NCI-H1417 (cell line): ENCODE measurements at regions not wholly inside any gene's neighbourhood (a gene's known extent, or its start where the extent isn't known, plus 50 kb on each side); places are given as distances from the start of the nearest gene placed in this dataset.
"Not testable (repeated sequence)": the region's sequence is repeated elsewhere in the genome, so short reads cannot be mapped to it uniquely, and the experiment has no call there.

Source experiments
- DNase-seq, 3 experiments: peaks; one replicate each; lab custom pipeline; 2025; lab: John Stamatoyannopoulos, UW

DNA sequence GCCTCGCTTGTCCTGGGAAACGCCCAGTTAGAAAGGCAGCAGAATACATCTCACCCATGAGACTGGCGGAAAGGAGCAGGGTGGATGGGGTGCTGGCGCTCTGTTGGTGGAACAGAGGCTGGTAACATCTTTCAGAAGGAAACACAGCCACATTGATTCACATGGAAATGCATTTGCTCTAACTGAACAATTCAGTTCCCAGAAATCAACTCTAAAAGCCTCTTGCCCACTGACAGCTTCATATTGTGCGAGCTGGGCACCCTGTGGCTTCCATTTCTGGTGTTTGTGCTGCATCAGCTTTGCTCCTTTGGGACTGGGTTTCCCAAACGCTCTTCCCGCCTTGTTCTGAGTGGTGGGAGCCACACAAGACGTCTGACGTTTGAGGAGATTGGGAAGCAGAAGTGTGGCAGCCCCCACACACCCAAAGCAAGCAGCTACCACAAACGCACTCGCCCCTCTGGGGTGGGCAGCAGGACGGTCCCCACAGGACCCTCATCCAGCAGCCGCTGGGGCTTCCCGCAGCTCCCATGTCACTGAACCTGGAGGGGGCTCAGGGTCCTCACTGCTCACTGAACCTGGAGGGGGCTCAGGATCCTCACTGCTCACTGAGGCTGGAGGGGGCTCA is 229.5 kb downstream of the ERMARD start:
- DNase-seq: no peak

DNA sequence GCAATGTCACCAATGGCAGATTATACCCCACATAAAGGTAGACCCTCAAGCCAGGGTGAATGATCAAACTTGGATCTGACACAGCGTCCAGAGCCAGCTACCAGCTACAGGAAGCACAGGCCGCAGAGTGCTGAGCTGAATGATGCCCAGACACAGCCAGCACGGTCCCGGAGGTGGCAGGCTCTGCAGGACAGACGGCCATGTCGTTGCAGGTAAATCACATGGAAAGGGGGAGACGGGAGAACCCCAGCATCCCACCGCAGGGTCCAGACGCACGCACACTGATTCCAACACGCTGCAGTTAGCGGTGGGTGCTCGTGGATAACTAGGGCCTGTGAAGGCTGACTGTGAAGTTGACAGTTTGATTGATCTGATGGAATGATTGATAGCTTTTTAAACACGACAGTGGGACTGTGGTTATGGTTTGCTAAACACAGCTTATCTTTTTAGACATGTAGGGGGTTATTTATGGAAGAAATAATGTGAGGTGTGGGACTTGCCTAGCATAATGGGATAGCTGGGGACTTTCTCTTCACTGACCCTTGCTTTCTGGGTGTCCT is 228.5 kb downstream of the ERMARD start:
- DNase-seq: peak in 2 of 3 experiments; percentile 26 to 62

- DNase-seq: no peak
Measured at GRCh38 chr6:169978615-169979161, 227.3 kb downstream of the ERMARD start.

- no peak for DNase-seq
Measured at GRCh38 chr6:169977434-169978265, 226.2 kb downstream of the ERMARD start.

- DNase-seq: no peak
Measured at GRCh38 chr6:169976301-169977081, 225.1 kb downstream of the ERMARD start.

GRCh38 chr6:169975701-169976100 is 224.3 kb downstream of the ERMARD start:
- DNase-seq: no peak

DNA sequence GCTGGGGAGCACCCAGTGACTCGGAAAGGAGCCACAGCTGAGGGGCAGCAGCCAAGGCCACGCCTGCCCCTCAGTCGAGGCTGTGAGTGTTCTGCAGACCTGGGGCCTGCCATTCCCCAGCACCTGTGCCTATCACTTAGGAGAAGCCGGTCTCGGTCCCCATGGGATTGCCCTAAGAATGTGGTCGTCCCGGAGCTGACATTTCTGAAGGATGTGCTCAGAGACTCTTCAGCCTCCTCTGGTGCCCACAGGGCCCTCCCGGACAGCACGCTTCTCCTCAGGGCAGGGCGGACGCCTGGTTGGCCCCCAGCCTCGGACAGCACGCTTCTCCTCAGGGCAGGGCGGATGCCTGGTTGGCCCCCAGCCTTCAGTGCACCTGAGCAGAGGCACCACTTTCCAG is 223.9 kb downstream of the ERMARD start:
- no peak for DNase-seq

- DNase-seq: no peak
Measured at GRCh38 chr6:169974663-169975062, 223.2 kb downstream of the ERMARD start.

DNA sequence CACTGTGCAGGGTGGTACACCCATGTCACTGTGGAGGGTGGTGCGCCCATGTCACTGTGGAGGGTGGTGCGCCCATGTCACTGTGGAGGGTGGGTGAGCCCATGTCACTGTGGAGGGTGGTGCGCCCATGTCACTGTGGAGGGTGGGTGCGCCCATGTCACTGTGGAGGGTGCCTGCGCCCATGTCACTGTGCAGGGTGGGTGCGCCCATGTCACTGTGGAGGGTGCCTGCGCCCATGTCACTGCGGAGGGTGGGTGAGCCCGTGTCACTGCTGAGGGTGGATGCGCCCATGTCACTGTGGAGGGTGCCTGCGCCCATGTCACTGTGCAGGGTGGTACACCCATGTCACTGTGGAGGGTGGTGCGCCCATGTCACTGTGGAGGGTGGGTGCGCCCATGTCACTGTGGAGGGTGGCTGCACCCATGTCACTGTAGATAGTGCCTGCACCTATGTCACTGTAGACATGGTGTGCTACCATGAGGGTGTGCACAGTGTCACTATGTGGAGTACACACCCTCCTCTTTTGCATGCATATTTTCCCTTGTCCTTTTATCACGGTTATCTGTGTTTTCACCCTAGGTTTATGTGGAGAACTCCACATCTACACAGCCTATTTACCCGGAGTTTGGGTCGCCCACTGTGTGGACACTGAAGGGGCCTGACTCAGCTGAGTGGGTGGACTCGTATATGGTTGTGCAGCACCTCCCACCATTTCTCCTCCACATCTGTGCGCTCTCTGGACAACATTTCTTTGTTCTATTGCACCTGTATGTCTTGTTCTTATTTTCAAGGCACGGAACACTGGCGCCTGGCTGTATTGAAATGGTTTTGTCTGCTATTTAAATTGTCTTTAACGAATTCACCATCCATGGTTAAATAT is 222.4 kb downstream of the ERMARD start:
- DNase-seq: not testable (repeated sequence)

- DNase-seq: no peak
Measured at GRCh38 chr6:169972736-169973135, 221.3 kb downstream of the ERMARD start.

- no peak for DNase-seq
Measured at GRCh38 chr6:169972101-169972651, 220.8 kb downstream of the ERMARD start.

GRCh38 chr6:169971081-169971861 is 219.8 kb downstream of the ERMARD start:
- DNase-seq: no peak

DNA sequence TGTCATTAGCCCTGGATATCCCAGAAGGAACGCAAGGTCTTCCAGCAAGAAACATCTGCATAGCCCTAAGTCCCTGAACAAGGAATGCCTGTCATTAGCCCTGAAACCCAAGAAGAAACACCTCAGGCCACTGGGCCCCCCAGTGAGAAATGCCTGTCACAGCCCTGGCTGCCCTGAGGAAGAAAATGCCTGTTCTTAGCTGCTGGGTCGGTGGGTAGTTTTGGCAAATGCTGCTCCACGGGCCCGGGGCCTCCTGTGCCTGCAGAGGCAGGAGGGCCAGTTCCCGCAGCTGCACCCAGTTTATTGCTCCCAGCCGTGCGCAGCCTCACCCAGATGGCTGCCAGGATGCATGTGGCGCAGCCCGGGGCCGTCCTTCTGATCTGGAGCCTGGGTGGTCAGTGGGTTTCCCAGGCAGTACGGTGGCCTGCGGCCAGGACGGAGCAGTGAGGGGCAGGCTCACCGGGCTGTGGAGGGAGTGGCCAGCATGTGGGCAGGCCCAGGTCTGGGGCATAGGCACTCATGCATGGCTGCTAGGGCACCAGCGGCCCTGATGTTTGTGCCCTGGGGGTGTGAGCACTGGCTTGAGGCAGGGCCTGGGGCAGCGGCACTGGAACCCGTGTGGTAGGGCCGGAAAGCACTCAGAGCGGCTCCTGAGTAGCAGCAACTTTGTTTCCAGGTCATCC is 219.0 kb downstream of the ERMARD start:
- no peak for DNase-seq

- no peak for DNase-seq
Measured at GRCh38 chr6:169969372-169970099, 218.1 kb downstream of the ERMARD start.

- DNase-seq: no peak
Measured at GRCh38 chr6:169968541-169969270, 217.3 kb downstream of the ERMARD start.

- no peak for DNase-seq
Measured at GRCh38 chr6:169967687-169968086, 216.3 kb downstream of the ERMARD start.

DNA sequence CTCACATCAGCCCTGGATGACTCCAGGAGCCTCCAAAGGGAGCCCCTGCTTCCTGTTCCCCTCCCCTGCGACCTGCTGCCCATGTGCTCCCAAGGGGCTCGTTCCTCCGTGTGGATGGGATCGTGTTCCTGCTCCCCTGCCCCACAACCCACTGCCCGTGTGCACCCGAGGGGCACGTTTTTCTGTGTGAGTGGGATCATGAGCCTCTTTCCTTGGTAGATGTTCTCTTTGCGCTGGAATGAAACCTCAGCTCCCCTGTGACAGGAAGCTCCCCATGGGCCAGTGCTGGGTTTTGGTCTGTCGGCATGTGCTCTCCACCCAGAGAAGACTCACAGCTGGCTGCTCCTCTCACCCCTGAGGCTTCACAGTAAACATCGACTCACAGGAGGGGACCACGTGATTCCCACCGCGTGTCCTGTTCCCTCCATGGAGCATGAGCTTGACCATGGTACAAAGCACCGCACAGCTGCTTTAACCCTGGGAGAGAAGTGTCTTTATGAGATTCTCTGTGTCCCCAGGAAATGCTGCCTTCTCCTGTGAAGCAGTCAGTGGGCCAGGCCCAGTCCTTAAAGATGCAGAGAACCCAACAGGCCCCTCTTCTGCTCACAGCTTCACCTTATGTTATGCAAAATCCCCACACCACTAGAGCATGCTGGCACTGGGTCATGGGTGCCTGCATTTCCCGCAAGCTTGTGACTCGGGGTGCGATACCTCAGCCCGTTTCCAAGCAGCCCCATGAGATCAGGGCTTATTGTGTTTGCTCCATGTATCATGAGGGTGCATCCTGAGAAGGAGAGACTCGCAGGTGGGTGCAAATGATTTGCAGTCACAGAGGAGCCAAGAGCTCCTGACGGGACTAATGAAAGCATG is 215.1 kb downstream of the ERMARD start:
- no peak for DNase-seq
